GM23338 (cell line): ENCODE measurements at regions not wholly inside any gene's neighbourhood (a gene's known extent, or its start where the extent isn't known, plus 50 kb on each side); places are given as distances from the start of the nearest gene placed in this dataset.

ENCODE experiments used
- ATAC-seq: fragments of 200-7000 bp; cut with Tn5 transposase; 3 replicates; pipeline ENCODE4 v1.9.1; 2020
- DNase-seq: peaks from one replicate; pipeline ENCODE4 v3.0.0-alpha.2; 2015; ENCODE audit warnings: low spot score
- H2AFZ ChIP-seq: fragments of 200-600 bp; sonication (generic); 2 replicates; pipeline ENCODE4 v1.8.0; 2016; ENCODE audit warnings: antibody characterized with exemption, mild to moderate bottlenecking, moderate library complexity
- H3F3A ChIP-seq: fragments of 200-600 bp; sonication (generic); replicated peaks from 2 replicates; pipeline ENCODE4 v1.8.0; 2017; ENCODE audit warnings: antibody characterized with exemption, mixed run types, low read depth
- H3K27ac ChIP-seq: fragments of 200-600 bp; sonication (generic); 2 replicates; pipeline ENCODE4 v1.6.1; 2016; ENCODE audit warnings: low read depth
- H3K27me3 ChIP-seq: fragments of 200-600 bp; sonication (generic); 2 replicates; pipeline ENCODE4 v1.8.0; 2016; ENCODE audit warnings: mild to moderate bottlenecking, mixed run types, moderate library complexity; ENCODE audit not compliant: insufficient read depth
- H3K36me3 ChIP-seq: fragments of 200-600 bp; sonication (generic); 2 replicates; pipeline ENCODE4 v1.8.0; 2016; ENCODE audit warnings: mild to moderate bottlenecking; ENCODE audit not compliant: insufficient read depth
- H3K4me1 ChIP-seq: fragments of 200-600 bp; sonication (generic); 2 replicates; pipeline ENCODE4 v1.8.0; 2016; ENCODE audit warnings: mild to moderate bottlenecking, moderate library complexity; ENCODE audit not compliant: insufficient read depth
- H3K4me2 ChIP-seq: fragments of 200-600 bp; sonication (generic); 2 replicates; pipeline ENCODE4 v1.7.1; 2017; ENCODE audit warnings: mixed run types
- H3K4me3 ChIP-seq: fragments of 200-600 bp; sonication (generic); 2 replicates; pipeline ENCODE4 v1.6.1; 2016; ENCODE audit warnings: mixed run types
- H3K79me2 ChIP-seq: fragments of 200-600 bp; sonication (generic); replicated peaks from 2 replicates; pipeline ENCODE4 v1.8.0; 2017; ENCODE audit warnings: mild to moderate bottlenecking; ENCODE audit not compliant: insufficient read depth
- H3K9me2 ChIP-seq: fragments of 200-600 bp; sonication (generic); 2 replicates; pipeline ENCODE4 v1.8.0; 2017; ENCODE audit not compliant: insufficient read depth
- H4K20me1 ChIP-seq: fragments of 200-600 bp; sonication (generic); replicated peaks from 2 replicates; pipeline ENCODE4 v1.8.0; 2017; ENCODE audit warnings: mild to moderate bottlenecking; ENCODE audit not compliant: insufficient read depth
- H3K27ac Mint-ChIP-seq: 2 replicates; pipeline ENCODE4 v1.8.0; 2020; ENCODE audit warnings: inconsistent platforms, mild to moderate bottlenecking, moderate library complexity, mixed read lengths
- H3K27me3 Mint-ChIP-seq: 3 replicates; pipeline ENCODE4 v1.8.0; 2022; ENCODE audit warnings: low read depth, mild to moderate bottlenecking, moderate library complexity, mixed read lengths, inconsistent platforms; ENCODE audit not compliant: insufficient read depth, poor library complexity
- H3K36me3 Mint-ChIP-seq: 3 replicates; pipeline ENCODE4 v1.8.0; 2021; ENCODE audit warnings: low read depth, mild to moderate bottlenecking, inconsistent platforms, moderate library complexity, mixed read lengths
- H3K4me1 Mint-ChIP-seq: 3 replicates; pipeline ENCODE4 v1.8.0; 2020; ENCODE audit warnings: mild to moderate bottlenecking, inconsistent platforms, mixed read lengths
- H3K4me3 Mint-ChIP-seq: 3 replicates; pipeline ENCODE4 v1.8.0; 2021; ENCODE audit warnings: moderate library complexity, mild to moderate bottlenecking, inconsistent platforms, mixed read lengths
- H3K9me3 Mint-ChIP-seq: 3 replicates; pipeline ENCODE4 v1.8.0; 2020; ENCODE audit warnings: moderate library complexity, mild to moderate bottlenecking, inconsistent platforms, mixed read lengths
- EZH2 ChIP-seq: fragments of 200-600 bp; sonication (generic); IDR thresholded peaks from one replicate; pipeline ENCODE4 v1.8.0; 2017; ENCODE audit warnings: antibody characterized with exemption, mild to moderate bottlenecking, low read depth; ENCODE audit not compliant: unreplicated experiment
- NANOG ChIP-seq: IDR thresholded peaks from 2 replicates; pipeline ENCODE4 v1.6.1; 2016; ENCODE audit warnings: antibody characterized with exemption, borderline replicate concordance
- POLR2AphosphoS5 ChIP-seq: IDR thresholded peaks from 2 replicates; pipeline ENCODE4 v1.6.1; 2016; ENCODE audit warnings: antibody characterized with exemption, low read depth
- STAT1 ChIP-seq: IDR thresholded peaks from one replicate; pipeline ENCODE4 v1.6.1; 2016; ENCODE audit warnings: antibody characterized with exemption; ENCODE audit not compliant: unreplicated experiment
- ZNF331 ChIP-seq: fragments of 250-450 bp; sonication (Bioruptor Pico); IDR thresholded peaks from 2 replicates; pipeline ENCODE4 v1.5.0; 2020; ENCODE audit warnings: low read depth, mild to moderate bottlenecking, moderate library complexity
- TF ChIP-seq, protein P1 (sequence below), 2 experiments: fragments of 200-600 bp in 1 of 2; sonication (generic) in 1 of 2; conservative IDR thresholded peaks; 2 replicates each; pipeline versions ENCODE4 v1.5.1 to v1.6.1; 2016 to 2017; ENCODE audit warnings: antibody characterized with exemption in 2 of 2, low read depth in 2 of 2, mild to moderate bottlenecking in 2 of 2, moderate library complexity in 1 of 2
- TF ChIP-seq, protein P2 (sequence below): fragments of 250-450 bp; sonication (Bioruptor Pico); IDR thresholded peaks from 2 replicates; pipeline ENCODE4 v1.5.0; 2020; ENCODE audit warnings: mild to moderate bottlenecking, moderate library complexity

GRCh38 chr2:45209875-45210274 lies 200.6 kb upstream of the SIX2 start (continued):
- TF ChIP-seq, protein P1, sequence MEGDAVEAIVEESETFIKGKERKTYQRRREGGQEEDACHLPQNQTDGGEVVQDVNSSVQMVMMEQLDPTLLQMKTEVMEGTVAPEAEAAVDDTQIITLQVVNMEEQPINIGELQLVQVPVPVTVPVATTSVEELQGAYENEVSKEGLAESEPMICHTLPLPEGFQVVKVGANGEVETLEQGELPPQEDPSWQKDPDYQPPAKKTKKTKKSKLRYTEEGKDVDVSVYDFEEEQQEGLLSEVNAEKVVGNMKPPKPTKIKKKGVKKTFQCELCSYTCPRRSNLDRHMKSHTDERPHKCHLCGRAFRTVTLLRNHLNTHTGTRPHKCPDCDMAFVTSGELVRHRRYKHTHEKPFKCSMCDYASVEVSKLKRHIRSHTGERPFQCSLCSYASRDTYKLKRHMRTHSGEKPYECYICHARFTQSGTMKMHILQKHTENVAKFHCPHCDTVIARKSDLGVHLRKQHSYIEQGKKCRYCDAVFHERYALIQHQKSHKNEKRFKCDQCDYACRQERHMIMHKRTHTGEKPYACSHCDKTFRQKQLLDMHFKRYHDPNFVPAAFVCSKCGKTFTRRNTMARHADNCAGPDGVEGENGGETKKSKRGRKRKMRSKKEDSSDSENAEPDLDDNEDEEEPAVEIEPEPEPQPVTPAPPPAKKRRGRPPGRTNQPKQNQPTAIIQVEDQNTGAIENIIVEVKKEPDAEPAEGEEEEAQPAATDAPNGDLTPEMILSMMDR (conservative IDR thresholded peaks at IDR 0.05; ENCODE audit: low read depth in 2 of 2), result no peak
- TF ChIP-seq, protein P2, sequence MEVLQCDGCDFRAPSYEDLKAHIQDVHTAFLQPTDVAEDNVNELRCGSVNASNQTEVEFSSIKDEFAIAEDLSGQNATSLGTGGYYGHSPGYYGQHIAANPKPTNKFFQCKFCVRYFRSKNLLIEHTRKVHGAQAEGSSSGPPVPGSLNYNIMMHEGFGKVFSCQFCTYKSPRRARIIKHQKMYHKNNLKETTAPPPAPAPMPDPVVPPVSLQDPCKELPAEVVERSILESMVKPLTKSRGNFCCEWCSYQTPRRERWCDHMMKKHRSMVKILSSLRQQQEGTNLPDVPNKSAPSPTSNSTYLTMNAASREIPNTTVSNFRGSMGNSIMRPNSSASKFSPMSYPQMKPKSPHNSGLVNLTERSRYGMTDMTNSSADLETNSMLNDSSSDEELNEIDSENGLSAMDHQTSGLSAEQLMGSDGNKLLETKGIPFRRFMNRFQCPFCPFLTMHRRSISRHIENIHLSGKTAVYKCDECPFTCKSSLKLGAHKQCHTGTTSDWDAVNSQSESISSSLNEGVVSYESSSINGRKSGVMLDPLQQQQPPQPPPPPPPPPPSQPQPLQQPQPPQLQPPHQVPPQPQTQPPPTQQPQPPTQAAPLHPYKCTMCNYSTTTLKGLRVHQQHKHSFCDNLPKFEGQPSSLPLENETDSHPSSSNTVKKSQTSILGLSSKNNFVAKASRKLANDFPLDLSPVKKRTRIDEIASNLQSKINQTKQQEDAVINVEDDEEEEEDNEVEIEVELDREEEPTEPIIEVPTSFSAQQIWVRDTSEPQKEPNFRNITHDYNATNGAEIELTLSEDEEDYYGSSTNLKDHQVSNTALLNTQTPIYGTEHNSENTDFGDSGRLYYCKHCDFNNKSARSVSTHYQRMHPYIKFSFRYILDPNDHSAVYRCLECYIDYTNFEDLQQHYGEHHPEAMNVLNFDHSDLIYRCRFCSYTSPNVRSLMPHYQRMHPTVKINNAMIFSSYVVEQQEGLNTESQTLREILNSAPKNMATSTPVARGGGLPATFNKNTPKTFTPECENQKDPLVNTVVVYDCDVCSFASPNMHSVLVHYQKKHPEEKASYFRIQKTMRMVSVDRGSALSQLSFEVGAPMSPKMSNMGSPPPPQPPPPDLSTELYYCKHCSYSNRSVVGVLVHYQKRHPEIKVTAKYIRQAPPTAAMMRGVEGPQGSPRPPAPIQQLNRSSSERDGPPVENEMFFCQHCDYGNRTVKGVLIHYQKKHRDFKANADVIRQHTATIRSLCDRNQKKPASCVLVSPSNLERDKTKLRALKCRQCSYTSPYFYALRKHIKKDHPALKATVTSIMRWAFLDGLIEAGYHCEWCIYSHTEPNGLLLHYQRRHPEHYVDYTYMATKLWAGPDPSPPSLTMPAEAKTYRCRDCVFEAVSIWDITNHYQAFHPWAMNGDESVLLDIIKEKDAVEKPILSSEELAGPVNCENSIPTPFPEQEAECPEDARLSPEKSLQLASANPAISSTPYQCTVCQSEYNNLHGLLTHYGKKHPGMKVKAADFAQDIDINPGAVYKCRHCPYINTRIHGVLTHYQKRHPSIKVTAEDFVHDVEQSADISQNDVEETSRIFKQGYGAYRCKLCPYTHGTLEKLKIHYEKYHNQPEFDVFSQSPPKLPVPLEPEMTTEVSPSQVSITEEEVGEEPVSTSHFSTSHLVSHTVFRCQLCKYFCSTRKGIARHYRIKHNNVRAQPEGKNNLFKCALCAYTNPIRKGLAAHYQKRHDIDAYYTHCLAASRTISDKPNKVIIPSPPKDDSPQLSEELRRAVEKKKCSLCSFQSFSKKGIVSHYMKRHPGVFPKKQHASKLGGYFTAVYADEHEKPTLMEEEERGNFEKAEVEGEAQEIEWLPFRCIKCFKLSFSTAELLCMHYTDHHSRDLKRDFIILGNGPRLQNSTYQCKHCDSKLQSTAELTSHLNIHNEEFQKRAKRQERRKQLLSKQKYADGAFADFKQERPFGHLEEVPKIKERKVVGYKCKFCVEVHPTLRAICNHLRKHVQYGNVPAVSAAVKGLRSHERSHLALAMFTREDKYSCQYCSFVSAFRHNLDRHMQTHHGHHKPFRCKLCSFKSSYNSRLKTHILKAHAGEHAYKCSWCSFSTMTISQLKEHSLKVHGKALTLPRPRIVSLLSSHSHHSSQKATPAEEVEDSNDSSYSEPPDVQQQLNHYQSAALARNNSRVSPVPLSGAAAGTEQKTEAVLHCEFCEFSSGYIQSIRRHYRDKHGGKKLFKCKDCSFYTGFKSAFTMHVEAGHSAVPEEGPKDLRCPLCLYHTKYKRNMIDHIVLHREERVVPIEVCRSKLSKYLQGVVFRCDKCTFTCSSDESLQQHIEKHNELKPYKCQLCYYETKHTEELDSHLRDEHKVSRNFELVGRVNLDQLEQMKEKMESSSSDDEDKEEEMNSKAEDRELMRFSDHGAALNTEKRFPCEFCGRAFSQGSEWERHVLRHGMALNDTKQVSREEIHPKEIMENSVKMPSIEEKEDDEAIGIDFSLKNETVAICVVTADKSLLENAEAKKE (CRISPR knock-in tag), result no peak

DNA sequence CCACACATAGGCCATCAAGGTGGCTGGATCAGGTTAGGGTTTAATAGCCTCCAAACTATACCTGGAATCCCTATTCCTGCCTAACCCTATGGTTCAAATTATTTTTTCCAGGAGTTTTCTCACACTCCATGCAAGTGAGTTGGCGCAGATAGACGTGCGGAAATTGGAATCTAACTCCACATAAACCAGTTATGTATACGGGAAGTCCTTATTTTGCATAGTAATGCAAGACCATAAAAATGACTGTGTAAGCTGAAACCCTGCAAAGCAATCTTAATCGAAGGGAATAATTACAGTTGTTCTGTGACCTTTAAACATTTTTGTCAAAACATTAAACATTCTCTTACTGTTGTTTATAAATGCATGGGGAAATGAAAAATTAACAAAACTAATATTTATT lies 200.1 kb upstream of the SIX2 start:
- Histone ChIP-seq H4K20me1 (no peaks in the 10 kb centered on the region), H3K27ac (no peak overlapping the region), H2AFZ (no peak overlapping the region), H3K4me1 (no peaks in the 10 kb centered on the region), H3K27me3 (no peaks in the 10 kb centered on the region), H3K4me2 (no peak overlapping the region), H3K79me2 (no peaks in the 10 kb centered on the region), H3F3A (no peaks in the 10 kb centered on the region), H3K4me3 (no peak overlapping the region), H3K36me3 (no peaks in the 10 kb centered on the region), H3K9me2 (0 out of 2 replicates have a peak, but pooled peaks cover 5% of the 10 kb centered on the region)
- H3K4me3 Mint-ChIP-seq, result no peak overlapping the region
- H3K27ac Mint-ChIP-seq, result no peak overlapping the region
- H3K9me3 Mint-ChIP-seq, result no peaks in the 10 kb centered on the region
- DNase-seq (no peak), ATAC-seq (no peak)
- H3K36me3 Mint-ChIP-seq, result no peaks in the 10 kb centered on the region
- no peaks in the 10 kb centered on the region; the same call in 2 of the 3 replicates for H3K4me1 Mint-ChIP-seq
- H3K27me3 Mint-ChIP-seq, result peaks cover 2% of the 10 kb centered on the region
- TF ChIP-seq STAT1 (no peak), EZH2 (no peak), ZNF331 (CRISPR knock-in tag) (no peak), NANOG (no peak), POLR2AphosphoS5 (no peak)
- TF ChIP-seq, protein P2 (CRISPR knock-in tag), result no peak
